Epithelial cell of prostate (primary cell): ENCODE measurements at regions not wholly inside any gene's neighbourhood (a gene's known extent, or its start where the extent isn't known, plus 50 kb on each side); places are given as distances from the start of the nearest gene placed in this dataset.

ENCODE experiments used
- DNase-seq: peaks from one replicate; pipeline ENCODE4 v3.0.0-alpha.2; 2011; ENCODE audit warnings: low read depth, low spot score
- H3K27ac ChIP-seq: fragments of 450-650 bp; 2 replicates; pipeline ENCODE4 v1.5.1; 2017; ENCODE audit warnings: mild to moderate bottlenecking

DNA sequence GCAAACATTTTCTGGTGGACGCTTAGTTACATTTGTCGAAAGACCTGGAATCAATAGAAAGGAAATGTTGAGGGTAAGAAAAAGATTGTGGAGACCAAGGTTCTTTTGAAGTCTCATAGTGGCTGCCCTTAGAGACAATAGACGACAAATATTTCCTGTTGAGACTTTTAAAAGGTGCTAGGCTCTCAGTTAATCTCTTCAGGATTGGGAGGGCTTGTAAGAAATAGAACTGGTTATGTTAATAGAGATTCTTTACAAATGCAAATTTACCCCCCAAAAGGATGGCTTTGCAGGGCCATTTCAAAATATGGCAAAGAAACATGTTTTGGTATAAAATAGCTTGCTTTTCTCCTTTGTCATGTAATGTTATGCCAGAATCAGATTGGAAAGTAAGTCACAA is 428.2 kb upstream of the CTNND2 start:
- H3K27ac ChIP-seq, result no peak overlapping the region
- DNase-seq, result no peak

DNA sequence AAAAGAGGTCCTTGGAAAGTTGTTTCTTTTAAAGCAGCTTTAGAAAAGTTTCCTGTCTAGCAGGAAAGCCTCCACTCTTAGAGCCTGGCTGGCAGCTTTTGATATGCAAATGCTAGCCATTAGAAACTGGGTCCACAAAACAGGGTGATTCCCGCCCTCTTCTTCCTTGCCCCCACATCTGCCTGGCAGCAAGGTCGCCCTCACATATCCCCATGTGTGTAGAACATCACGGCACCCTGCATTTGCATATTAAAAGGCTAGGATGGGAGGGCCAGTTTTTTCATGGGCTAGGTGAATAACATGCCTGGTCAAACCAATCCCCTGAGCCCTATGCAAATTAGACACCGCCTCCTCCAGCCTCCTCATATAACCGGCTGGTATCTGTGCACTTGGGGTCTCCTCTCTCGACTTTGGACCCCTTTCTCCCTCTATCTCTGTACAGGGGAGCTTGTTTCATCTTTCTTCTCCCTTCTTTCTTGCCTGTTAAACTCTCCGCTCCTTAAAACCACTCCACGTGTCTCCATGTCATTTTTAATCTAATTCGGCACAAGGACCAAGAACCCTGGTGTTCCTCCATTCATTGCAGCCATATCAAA is 426.8 kb upstream of the CTNND2 start:
- no peak overlapping the region for H3K27ac ChIP-seq
- no peak for DNase-seq

DNA sequence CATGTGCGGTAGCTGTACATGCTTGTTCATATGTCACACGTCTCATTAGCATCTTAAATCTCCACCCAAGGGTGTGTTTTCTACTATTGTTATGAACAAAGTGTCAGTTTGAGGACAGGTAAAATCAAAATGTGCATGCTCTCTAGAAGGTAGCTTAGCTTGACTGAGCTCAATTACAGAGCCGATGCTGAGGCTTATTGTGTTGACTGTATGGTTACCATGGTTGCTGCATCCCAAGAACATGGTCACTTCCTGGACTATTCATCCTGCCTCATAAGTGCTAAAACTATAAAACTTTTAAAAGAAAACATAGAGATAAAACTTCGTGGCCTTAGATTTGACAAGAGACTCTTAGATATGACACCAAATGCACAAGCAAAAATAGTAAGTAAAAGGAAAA is 426.1 kb upstream of the CTNND2 start:
- no peak overlapping the region for H3K27ac ChIP-seq
- DNase-seq, result no peak

DNA sequence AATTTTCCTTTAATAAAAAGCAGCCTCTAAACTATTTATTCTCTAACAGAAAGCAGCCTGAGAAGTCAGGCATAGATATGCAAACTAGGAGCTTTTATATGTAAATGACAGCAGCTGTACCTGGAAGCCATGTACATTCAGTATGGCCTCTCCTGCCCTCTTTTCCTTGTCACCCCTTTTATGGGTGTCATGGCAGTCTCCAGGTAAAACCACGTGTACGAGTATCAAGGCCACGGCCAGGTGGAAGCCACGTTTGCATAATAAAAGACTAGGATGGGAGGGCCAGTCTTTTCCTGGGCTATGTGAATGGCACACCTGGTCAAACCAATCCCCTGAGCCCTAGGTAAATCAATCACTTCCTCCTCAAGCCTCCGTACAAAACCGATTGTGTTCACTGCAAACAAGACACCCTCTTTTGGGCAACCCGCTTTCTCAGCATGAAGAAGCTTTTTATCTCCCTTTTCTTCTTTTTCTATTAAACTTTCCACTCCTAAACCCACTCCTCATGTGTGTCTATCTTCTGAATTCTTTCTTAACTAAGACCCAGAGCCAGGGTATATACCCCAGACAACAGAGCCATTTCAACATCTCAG is 419.5 kb upstream of the CTNND2 start:
- no peak overlapping the region for H3K27ac ChIP-seq
- no peak for DNase-seq

DNA sequence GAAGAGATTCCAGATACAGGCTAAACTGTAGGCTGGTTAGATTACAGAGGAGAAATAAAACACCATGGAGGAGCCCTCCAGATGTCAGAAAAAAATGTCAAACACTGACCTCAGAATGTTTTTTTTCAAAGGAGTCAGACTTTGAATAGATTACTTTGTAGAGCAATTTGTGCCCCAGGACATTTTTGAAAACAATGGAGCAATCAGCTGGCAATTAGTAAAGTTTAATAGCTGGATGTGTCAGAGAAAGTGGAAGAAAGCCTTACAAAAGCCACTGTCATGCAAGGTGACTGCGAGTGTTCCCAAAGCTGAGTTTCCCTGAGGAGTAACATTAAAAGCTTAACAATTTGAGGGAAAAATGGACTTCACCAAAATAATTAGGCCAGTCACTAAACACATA is 417.8 kb upstream of the CTNND2 start:
- DNase-seq, result no peak
- no peak overlapping the region for H3K27ac ChIP-seq

DNA sequence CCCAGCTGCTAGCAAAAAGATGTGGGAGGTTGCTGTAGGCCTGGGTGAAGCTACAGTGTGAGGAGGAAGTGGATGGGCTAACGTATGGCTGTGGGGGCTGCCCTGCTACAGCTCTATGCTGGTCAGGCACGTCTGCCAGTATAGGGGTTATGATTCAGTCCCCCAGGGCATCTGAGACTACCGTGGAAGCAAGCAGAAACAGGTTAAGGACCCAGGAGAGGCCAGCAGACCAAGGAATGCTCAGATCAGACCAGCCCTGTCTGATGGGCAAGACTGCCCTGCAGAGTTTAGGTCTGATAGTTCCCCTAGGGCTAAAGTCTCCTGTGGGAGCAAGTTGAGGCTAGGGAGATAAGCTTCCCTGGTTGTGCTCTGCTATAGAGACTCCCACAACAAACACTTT is 416.1 kb upstream of the CTNND2 start:
- DNase-seq, result no peak
- H3K27ac ChIP-seq, result no peak overlapping the region

DNA sequence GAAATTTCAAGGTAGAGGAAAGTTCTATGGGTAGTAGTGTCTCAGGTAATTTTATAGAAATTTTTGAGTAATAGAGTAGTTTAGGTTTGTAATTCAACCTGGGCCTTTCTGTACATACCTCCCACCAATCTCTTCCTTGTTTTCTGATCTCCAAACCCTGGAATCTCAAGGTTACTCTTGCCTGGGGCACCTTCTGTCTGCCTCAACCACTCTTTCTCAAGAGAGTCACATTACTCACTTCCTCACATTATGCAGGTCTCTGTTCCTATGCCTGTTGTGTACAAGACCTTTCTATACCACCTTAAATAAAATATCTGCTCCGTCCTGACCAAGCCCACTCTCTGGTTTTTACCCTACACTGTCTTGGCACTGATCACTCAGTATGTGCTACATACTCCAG is 412.6 kb upstream of the CTNND2 start:
- DNase-seq, result no peak
- no peak overlapping the region for H3K27ac ChIP-seq

DNA sequence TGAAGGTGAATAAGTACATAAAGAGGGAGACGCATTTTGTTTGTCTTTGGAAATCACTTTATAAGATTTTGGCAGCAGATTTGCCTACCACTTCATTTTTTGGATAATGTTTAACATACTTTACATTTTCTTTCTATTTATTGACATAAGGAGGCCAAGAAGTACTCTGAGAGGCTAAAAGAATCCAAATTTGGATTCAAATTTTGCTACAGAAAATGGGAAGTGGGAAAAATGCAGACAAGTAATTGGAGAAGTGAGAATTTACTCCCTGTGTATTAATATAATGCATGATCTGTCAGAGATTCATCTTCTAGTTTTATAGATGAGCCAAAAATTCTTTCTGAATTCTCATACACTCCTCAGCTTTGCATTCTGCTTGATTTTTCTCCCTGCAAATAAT is 411.2 kb upstream of the CTNND2 start:
- no peak for DNase-seq
- H3K27ac ChIP-seq, result no peak overlapping the region

DNA sequence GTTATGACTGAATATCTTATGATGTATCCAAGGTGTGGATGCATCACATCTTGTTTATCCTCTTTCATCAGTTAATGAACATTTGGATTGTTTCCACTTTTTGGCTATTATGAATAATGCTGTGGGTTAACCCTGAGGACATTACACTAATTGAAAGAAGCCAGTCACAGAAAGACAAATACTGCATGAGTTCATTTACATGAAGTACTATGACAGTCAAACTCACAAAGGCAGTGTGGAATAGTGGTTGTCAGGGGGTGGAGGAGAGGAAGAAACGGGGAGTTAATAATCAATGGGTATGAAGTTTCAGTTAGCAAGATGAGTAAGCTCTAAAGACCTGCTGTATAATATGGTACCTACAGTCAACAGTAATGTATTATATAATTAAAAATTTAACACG is 409.4 kb upstream of the CTNND2 start:
- no peak overlapping the region for H3K27ac ChIP-seq
- DNase-seq, result no peak

DNA sequence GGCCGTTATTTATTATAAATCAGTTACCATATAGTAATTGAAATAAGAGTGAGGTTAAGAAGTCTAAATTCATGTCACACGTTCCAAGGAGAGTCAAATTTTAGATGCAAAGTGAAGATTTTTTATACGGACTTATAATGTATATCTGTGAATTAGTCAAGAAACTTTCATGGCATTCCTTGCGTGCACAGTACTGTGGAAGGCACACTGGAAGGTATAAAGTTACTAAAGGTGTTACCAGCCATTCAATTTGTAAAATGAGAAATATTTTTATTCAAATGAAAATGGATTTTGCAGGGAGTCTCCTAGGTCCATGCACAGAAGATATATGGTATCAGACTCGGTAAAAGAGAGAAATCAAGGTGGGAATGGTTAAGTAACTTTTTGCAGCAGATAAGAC is 408.1 kb upstream of the CTNND2 start:
- no peak for DNase-seq
- H3K27ac ChIP-seq, result no peak overlapping the region

DNA sequence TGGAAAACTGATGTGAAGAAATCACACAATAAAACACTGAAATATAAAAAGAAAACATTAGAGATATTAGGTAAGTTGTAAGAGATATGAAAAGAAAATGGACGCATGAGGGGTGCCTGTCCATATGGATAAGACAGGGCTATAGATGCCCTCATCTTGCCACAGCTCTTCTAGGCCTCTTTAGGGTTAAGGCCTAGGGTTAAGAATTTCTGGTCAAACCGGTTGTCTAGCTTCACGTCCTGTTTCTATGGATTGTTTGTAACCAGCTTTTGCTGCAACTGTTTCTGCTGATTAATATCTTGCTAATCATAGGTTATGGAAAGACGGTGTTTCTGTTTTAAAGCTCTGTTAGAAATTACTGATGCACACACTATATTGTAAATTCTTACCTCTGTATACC is 389.9 kb upstream of the CTNND2 start:
- H3K27ac ChIP-seq, result no peak overlapping the region
- DNase-seq, result no peak

DNA sequence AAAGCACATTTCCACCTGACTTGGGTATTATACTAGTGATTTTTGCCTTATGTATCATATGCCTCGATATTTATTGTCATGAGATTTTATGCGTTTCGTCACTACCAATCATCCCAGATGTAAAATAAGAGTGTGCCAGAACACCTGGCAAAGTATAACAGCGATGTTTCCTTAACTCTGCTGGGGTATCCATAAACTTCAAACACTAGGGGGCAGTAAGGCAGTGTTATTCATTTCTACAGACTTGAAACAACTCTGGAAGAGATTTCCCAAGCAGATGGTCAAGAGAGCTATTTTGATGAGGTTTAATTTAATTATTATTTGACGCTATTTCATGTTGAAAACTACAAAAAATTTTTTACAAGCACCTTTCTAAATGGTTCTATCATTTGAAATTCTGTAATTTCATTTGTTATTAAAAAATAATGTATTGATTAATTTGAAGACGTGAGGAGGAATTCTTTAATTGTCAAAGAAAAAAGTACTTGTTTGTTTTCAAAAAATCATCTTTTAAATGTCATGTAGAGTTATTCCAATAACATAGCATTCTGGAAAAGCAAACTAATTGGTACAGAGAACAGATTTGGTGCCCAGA is 388.5 kb upstream of the CTNND2 start:
- no peak for DNase-seq
- H3K27ac ChIP-seq, result no peak overlapping the region

DNA sequence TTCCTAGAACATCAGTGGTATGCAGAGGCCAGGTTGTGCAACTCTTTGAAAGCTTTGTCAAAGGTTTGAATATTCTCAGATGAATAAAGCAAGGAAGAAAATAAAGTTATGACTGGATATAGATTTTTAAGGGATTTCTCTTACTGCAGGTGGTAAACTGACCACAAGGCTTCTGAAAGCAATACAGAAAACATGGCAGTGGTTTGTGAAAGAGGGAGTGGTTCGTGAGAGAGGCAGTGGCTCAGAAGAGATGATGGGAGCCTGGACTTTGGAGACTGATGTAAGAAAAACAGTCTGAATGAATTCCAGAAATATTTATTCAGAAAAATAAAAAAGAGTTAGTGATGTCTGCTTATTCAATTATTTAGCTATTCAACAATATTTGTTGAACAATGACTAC is 380.4 kb upstream of the CTNND2 start:
- no peak for DNase-seq

DNA sequence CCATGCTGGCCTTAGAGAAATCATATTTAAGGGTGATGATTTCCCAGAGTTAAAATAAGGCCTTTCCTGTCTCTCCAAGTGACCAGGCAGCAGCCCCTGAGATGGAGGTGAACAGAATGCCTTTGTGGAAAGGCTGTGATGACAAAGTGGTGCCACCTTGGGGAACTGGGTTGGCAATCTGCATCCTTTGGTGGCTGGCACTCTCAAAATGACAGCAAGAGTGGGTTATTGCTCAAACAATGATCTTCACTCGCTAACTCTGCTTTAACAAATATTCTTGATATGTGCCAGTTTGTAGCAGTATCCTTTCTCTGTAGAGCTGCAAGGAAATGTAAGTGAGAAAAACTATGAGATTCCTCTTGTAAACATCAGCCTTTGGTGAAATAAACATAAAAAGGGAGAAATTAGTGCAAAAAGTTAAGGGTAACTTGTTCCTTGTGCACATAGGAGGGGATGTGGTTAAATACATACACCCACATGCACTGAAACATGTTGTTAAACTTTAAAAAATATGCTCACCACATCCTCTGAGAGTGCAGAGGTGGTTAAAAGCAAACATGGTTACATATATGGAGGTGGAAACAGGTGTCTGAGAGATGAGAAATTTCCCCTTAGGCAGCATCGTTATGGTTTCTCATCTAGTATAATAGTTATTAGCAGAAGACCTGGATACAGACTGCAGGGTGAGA is 373.4 kb upstream of the CTNND2 start:
- no peak for DNase-seq
- H3K27ac ChIP-seq, result no peak overlapping the region

More for the DNA sequence above, 380.4 kb upstream of the CTNND2 start:
- no peak overlapping the region for H3K27ac ChIP-seq

DNA sequence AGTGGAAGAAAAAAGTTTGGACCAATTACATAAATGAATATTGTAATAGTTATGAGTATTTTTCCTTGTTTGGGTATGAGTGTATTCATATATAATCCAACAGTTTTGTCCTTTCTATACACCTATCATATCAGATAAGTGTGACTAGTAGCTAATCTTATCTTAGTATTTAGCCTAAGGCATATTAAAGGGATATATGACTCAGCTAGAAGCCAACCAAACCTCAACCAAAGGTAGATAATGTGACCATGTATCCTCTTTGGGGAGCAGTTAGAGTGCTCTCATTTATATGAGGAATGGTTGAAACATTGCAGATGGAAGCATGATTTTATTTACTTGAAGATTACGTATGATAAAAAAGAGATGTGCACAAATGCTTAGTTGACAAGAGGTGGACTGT is 370.0 kb upstream of the CTNND2 start:
- no peak for DNase-seq
- H3K27ac ChIP-seq, result no peak overlapping the region

DNA sequence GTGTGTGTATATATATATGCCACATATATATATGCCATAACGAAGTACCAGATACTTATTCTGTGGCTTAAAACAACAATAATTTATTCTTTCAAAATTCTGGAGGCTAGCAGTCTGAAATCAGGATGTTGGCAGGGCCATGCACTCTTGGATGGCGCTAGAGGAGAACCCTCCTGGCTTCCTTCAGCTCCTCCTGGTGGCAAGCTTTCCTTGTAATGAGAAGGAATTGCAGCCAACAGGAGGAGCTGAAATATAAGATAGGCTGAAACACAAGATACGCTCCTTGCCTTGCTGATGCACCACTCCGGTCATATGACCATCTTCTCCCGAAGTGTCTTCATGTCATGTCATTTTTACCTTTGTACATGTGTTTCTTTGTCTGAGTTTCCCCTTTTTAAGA is 368.1 kb upstream of the CTNND2 start:
- no peak for DNase-seq
- no peak overlapping the region for H3K27ac ChIP-seq

DNA sequence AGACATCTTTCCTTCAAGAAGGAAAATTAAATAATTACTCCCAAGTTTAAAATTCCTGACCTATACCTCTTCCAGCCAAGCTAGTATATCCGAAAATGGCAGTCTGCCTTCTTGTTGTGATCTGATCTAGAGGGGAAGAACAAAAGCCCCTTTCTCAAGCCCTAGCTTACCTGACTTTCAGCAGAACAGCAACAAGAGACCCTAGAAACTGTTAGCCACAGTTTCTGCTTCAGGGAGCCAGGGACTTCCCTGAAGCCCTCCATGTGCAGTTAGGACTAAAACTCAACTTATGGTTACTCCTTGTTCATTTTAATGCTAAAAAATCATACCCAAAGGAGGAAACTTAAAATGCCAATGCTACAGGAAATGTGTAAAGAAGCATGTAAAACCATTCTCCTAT is 366.7 kb upstream of the CTNND2 start:
- DNase-seq, result no peak
- H3K27ac ChIP-seq, result no peak overlapping the region

DNA sequence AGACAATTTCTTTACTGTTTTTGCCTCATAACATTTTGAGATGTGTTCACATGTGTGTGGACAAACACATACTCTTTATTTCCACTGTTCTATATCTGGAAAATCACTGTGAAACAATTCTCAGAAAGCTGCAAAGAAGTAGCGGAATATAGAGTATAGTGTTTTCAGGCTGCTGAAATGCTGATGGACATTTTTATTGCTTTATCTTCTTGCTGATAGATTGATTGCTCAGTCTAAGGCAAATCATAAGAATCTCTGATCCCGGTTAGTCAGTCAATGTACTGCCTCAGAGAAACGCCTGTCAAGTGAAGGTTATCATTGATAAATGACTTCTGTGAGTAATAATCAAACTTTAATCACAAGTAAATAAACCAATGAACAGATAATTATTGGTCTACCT is 364.9 kb upstream of the CTNND2 start:
- H3K27ac ChIP-seq, result no peak overlapping the region
- no peak for DNase-seq

DNA sequence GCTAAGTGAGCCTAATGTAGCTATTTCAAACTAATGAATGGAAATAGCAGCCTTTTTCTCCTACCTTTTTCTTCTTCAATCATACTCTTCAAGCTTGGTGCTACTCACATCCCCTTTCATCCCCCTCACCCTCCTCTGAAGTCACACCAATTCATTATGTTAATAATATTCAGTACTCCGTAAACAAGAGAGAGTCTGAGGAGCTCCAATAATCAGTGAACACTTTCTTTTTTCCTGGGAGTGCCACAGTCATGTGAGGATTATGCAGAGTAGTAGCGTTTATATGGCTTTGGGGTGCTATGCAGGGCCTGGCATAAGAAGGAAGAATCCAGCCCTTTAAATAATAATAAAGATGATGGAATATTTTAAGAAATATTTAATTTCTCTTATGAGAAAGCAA is 354.3 kb upstream of the CTNND2 start:
- no peak overlapping the region for H3K27ac ChIP-seq
- DNase-seq, result no peak

DNA sequence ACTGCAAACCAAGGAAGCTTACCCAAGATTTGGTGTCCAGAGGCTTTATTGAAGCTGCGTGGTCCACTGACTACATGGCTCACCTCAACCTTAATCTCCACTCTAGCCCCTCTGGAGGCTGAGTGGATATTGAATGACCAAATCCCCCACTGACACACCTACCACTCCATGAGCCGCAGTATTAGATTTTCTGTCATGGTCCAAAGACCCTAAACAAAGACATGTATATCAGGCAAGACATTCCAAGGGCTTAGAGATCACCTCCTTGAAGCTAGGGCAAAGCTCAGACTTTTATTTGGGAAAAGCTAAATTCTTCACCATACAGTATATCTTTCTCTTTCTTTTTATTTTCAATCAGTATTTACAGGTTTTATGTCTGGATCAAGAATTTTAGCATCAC is 346.2 kb upstream of the CTNND2 start:
- no peak overlapping the region for H3K27ac ChIP-seq

DNA sequence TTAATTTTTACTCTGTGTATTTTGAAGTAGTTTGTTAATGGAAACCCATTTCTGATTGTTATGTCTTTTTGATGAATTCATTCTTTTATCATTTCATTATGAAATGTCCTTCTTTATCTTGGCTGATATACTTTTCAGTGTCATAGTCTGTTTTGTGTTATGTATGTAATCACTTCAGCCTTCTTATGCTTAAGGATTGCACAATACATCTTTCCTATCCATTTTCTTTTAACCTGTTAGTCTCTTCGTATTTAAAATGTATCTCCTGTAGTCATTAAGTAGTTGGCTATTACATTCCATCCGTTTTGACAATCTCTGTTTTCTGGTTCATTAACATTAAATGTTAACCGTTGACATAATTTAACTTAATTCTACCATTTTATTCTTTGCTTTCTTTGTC is 344.6 kb upstream of the CTNND2 start:
- no peak for DNase-seq
- H3K27ac ChIP-seq, result no peak overlapping the region

More for the DNA sequence above, 346.2 kb upstream of the CTNND2 start:
- no peak for DNase-seq

DNA sequence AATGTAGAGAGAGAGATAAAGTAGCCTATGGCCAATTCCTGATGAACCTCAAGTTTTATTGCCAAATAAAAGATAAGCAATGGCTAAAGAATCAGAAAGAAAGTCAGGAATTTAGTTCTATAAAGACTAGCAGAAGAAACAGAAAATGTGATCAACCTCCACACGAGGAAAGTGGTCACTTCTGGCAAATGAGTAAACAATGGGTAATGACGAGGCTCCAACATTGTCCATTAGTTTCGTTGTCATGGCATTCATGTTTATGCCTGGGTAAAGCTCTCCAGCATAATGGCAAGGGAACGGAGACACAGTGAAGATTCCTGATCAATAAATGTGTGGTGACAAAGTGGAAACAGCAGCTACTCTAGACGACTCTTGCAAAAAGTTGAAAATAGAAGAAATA is 341.8 kb upstream of the CTNND2 start:
- no peak for DNase-seq
- peak overlapping the region; percentile 77 for H3K27ac ChIP-seq
